COLO829 (cell line): ENCODE measurements at regions not wholly inside any gene's neighbourhood (a gene's known extent, or its start where the extent isn't known, plus 50 kb on each side); places are given as distances from the start of the nearest gene placed in this dataset.

Source experiments
- DNase-seq: peaks from one replicate; pipeline ENCODE4 v3.0.0; 2012; ENCODE audit warnings: low spot score

GRCh38 chr5:64110222-64110621 is 55.4 kb upstream of the RNF180 start:
- DNase-seq = no peak

DNA sequence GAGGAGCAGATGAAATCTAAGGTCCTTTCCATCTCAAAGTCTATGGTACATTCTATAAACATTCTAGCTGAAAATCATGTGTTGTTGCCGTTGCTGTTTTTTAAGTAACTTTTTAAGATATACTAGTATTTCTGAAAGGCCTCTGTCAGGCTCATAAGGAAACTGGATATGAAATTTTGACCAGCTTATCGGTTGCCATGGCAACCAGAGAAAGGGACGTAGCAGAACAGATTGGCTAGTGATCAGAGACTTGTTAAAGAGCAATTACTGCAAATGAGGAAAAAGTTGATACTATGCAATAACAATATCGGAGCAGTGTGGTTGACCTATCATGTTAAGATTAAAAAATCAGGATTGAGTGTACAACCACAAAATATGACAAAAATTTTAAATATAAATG is 57.0 kb upstream of the RNF180 start:
- no peak for DNase-seq

GRCh38 chr5:64100203-64100602 is 65.4 kb upstream of the RNF180 start:
- DNase-seq = no peak

GRCh38 chr5:64096771-64097170 is 68.9 kb upstream of the RNF180 start:
- no peak for DNase-seq

GRCh38 chr5:64077589-64077988 is 88.1 kb upstream of the RNF180 start:
- no peak for DNase-seq

DNA sequence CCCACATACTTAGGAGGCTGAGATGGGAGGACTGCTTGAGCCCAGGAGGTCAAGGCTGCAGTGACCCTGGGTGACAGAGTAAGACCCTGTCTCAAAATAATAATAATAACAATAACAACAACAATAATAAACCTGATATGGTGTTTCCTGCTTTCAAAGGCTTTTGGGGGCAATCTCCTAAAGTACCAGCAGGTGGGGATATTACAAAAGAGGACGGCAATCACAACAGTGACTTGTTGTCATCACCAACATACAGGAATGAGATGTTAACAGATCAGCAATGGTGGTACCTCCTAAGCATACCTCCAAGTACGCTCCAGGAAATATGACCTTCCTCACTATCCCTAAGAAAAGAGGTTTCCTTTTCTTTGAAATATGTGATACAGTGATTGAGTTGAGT is 91.1 kb upstream of the RNF180 start:
- DNase-seq = peak; percentile 20

DNA sequence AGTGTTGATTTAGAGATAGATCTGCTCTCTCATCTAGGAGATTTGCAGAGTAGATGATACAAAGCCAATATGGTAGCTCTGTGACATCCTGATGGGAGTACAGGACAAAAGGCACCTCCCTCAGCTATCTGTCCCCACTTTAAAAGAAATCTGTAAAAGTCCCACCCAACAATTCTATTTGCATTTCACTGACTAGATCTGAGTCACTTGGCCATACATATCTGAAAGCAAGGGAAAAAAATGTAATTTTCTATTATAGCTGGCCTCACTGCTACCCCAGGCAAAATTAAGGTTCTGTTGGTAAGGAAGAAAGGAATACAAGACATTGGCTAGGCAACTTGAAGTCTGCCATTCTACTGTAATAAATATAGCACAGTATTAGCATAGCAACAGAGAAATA is 96.2 kb upstream of the RNF180 start:
- no peak for DNase-seq

DNA sequence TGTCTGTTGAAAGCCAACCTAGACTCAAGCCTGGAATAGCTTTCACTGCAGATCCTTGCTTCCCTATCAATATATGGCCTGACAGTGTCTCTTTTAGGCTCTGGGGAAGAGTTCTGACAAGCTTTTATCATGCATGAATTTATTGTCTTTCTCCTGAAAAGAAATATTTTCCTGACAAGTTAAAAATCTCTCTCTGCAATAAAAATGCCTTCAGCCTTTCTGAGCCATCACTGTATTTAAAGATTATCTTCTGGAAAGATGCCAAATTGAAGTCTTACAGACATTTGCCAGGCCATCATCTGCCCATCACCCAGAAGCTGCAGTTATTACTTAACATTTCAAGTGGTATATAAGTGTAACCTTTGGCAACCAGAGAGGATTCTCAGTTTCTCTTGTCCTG is 88.1 kb upstream of the HTR1A start:
- no peak for DNase-seq

DNA sequence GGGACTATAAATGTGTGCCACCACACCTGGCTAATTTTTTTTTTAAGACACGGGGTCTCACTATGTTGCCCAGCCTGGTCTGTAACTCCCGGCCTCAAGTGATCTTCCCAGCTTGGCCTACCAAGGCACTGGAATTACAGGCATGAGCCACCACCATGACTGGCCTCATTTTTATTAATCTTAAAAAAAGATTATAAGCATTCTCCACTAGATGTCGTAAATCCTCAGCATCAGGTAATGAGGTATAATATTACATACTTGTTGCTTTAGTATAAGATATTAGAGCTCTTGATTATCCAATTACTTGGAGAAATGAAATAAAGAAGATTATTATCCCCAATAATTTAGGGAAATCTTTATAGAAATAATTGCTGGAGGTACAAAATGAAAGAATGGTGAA is 78.2 kb upstream of the HTR1A start:
- DNase-seq = no peak

GRCh38 chr5:64026493-64026892 is 64.2 kb upstream of the HTR1A start:
- no peak for DNase-seq

DNA sequence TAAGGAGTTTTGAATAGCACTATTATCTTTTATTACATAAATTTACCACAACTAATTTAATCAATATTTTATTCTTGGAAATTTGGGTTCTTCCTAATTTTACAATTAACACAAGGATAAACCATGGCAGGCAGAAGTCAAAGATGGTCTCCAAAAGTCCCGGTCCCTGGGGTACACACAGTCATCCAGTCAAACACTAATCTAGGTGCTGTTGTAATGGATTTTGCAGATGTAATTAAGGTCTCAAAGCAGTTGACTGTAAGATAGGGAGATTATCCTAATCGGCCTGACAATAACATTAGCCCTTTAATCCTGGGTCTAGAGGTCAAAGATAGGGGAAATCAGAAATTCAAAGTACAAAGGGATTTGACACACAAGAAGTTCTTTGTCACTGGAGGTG is 57.5 kb upstream of the HTR1A start:
- no peak for DNase-seq

DNA sequence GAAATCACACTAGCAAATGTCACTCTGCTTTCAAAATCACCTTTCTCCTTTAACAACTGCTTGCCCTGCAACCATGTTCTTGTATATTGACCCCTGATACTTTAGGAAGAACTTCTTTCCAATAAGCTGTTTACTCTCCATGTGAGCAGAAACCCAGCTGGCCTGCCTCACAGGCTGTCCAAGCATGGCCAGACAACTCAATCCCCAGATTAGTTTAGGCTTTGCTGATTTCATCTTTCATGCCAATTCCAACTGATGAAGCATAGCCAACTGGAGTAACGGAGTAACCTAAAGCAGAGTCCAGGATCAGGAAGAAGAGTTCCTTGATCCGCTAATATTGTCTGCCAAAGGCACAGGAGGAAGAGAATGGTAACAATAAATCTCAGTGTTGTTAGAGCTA is 56.7 kb upstream of the HTR1A start:
- no peak for DNase-seq

DNA sequence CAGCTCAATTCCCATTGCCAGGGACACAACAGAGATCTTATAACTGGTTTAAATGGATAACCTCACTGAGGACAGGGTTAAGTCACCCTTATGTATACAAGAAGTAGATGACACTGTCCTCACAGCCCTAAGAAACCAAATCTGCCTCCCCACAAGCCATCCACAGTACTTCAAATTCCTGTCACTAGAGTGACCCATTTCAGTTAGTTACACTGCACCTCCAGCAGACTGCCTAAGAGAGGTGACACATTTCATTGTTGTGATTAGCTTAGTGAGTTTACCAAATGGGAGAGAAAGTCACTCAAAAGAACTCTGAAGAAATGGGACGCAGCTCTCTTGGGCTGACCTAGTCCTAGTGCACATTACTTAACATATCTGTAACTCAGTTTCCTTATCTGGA is 53.6 kb upstream of the HTR1A start:
- no peak for DNase-seq
